Prostate gland (tissue), 2 donors: ENCODE measurements at regions not wholly inside any gene's neighbourhood (a gene's known extent, or its start where the extent isn't known, plus 50 kb on each side); places are given as distances from the start of the nearest gene placed in this dataset.

Source experiments
- DNase-seq: peaks from one replicate; pipeline ENCODE4 v3.0.0-alpha.2; 2019; ENCODE audit warnings: low spot score
- H3K27ac ChIP-seq, 2 donors: fragments of 200-600 bp; sonication (generic); 2 replicates each; pipeline ENCODE4 v1.5.1; 2017 to 2019
- H3K27me3 ChIP-seq: fragments of 200-600 bp; sonication (generic); replicated peaks from 2 replicates; pipeline ENCODE4 v1.5.1; 2019; ENCODE audit not compliant: insufficient read depth
- H3K36me3 ChIP-seq, 2 donors: fragments of 200-600 bp; sonication (generic); 1 replicate in 1 of 2; 2 replicates in 1 of 2; pipeline versions ENCODE4 v1.5.1 to v1.8.1; 2017 to 2019
- H3K4me1 ChIP-seq: fragments of 200-600 bp; sonication (generic); replicated peaks from 2 replicates; pipeline ENCODE4 v1.5.1; 2019
- H3K4me3 ChIP-seq, 2 donors: fragments of 200-600 bp; sonication (generic); 2 replicates each; pipeline ENCODE4 v1.5.1; 2017 to 2019
- H3K9me3 ChIP-seq: fragments of 200-600 bp; sonication (generic); 2 replicates; pipeline ENCODE4 v1.5.1; 2017
- POLR2A ChIP-seq: fragments of 450-650 bp; IDR thresholded peaks from one replicate; pipeline ENCODE4 v1.6.1; 2016; ENCODE audit warnings: antibody characterized with exemption, mild to moderate bottlenecking
- POLR2AphosphoS5 ChIP-seq: sonication (generic); formaldehyde crosslinking; IDR thresholded peaks from one replicate; pipeline ENCODE4 v1.6.1; 2017; ENCODE audit warnings: antibody characterized with exemption
- WGBS: methylation state at CpG from one replicate; pipeline ENCODE4 v1.1.5; 2018; 5-methylcytosine and 5-hydroxymethylcytosine counted together
- intact Hi-C: fragments of 100-400 bp; cut with DNase I; formaldehyde crosslinking; loops from one replicate; pipeline ENCODE4 v1.14.2; 2022
- TF ChIP-seq, protein P1 (sequence below), 4 experiments: fragments of 200-600 bp in 2 of 4; fragments of 450-650 bp in 2 of 4; sonication (generic) in 2 of 4; IDR thresholded peaks; 1 replicate in 3 of 4; 2 replicates in 1 of 4; pipeline ENCODE4 v1.5.1; 2016 to 2019; ENCODE audit warnings: antibody characterized with exemption in 4 of 4, mild to moderate bottlenecking in 2 of 4, moderate library complexity in 2 of 4

DNA sequence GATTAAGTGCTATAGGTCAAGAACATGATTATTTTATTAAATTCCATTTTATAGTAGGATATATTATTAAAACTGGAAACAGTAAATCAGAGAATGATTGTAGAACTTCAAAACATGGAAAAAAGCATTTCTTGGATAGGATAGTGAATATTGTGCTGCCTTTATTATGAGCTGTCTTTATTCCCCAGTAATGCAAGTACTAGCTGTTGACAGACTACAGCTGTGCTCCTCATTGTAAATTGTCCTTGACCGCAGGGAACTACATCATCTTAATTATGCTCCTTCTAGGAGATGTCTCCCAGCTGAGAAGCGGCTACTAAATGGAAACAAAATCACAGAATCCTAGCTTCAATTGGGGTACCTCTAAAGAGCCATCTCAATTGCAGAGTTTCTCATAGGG lies 1457.2 kb upstream of the PCDH7 start:
- H3K36me3 ChIP-seq, result no peaks in the 10 kb centered on the region
- no peaks in the 10 kb centered on the region for H3K9me3 ChIP-seq
- WGBS, result 81% methylated on average over 2 of the region's 2 CpGs
- intact Hi-C loops, result no loop called here
- no peaks in the 10 kb centered on the region for H3K4me1 ChIP-seq
- no peak overlapping the region for H3K4me3 ChIP-seq
- no peak overlapping the region for H3K27ac ChIP-seq
- no peaks in the 10 kb centered on the region for H3K27me3 ChIP-seq
- TF ChIP-seq POLR2A (no peak), POLR2AphosphoS5 (no peak)
- TF ChIP-seq, protein P1, sequence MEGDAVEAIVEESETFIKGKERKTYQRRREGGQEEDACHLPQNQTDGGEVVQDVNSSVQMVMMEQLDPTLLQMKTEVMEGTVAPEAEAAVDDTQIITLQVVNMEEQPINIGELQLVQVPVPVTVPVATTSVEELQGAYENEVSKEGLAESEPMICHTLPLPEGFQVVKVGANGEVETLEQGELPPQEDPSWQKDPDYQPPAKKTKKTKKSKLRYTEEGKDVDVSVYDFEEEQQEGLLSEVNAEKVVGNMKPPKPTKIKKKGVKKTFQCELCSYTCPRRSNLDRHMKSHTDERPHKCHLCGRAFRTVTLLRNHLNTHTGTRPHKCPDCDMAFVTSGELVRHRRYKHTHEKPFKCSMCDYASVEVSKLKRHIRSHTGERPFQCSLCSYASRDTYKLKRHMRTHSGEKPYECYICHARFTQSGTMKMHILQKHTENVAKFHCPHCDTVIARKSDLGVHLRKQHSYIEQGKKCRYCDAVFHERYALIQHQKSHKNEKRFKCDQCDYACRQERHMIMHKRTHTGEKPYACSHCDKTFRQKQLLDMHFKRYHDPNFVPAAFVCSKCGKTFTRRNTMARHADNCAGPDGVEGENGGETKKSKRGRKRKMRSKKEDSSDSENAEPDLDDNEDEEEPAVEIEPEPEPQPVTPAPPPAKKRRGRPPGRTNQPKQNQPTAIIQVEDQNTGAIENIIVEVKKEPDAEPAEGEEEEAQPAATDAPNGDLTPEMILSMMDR (IDR thresholded peaks at IDR 0.05), result no peak
- DNase-seq, result no peak

DNA sequence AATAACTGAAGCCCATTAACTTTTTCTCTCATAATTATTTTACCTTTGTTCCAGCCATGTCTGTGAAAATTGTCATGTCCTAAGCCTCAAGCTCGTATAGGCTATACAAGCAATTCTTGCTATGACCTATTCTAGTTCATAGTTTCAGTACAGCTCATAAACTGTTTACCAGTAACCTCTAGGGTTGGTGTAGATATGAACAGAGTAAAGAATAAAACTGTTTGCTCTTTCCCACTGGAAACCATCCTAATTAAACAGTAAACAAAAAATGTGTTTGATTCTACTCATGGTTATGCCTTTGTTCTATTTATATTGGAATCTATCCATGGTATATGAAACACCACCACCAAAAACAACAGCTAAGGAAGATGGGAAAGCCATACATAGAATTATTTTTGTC lies 1444.0 kb upstream of the PCDH7 start:
- WGBS, result 42% methylated on average over 1 of the region's 1 CpG
- no peak overlapping the region for H3K4me3 ChIP-seq
- no peak overlapping the region for H3K27ac ChIP-seq
- peak; percentile 31 for TF ChIP-seq POLR2AphosphoS5
- TF ChIP-seq, protein P1 (IDR thresholded peaks at IDR 0.05), result no peak
- no peak for TF ChIP-seq POLR2A
- H3K27me3 ChIP-seq, result no peaks in the 10 kb centered on the region
- no peaks in the 10 kb centered on the region for H3K9me3 ChIP-seq
- intact Hi-C loops, result no loop called here
- H3K4me1 ChIP-seq, result no peaks in the 10 kb centered on the region
- DNase-seq, result no peak
- H3K36me3 ChIP-seq, result no peaks in the 10 kb centered on the region

DNA sequence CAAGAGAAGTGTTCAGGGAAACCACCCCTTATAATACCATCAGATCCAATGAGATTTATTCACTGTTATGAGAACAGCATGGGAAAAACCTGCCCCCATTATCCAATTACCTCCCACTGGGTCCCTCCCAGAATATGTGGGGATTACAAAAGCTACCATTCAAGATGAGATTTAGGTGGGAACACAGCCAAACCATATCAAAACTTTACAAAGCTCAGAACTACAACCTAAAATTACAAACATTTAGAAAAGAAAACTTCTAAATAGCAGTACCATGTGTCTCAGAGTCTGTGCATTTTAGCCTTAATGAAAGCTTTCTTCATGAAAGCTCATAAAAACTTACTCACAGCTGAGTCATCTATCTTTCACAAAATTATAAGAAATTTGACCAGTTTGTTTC lies 1442.8 kb upstream of the PCDH7 start:
- intact Hi-C loops, result no loop called here
- Histone ChIP-seq H3K4me1 (no peaks in the 10 kb centered on the region), H3K4me3 (no peak overlapping the region), H3K36me3 (no peaks in the 10 kb centered on the region), H3K9me3 (no peaks in the 10 kb centered on the region), H3K27me3 (no peaks in the 10 kb centered on the region), H3K27ac (no peak overlapping the region)
- DNase-seq, result no peak
- TF ChIP-seq, protein P1 (IDR thresholded peaks at IDR 0.05), result no peak
- TF ChIP-seq POLR2A (no peak), POLR2AphosphoS5 (no peak)

DNA sequence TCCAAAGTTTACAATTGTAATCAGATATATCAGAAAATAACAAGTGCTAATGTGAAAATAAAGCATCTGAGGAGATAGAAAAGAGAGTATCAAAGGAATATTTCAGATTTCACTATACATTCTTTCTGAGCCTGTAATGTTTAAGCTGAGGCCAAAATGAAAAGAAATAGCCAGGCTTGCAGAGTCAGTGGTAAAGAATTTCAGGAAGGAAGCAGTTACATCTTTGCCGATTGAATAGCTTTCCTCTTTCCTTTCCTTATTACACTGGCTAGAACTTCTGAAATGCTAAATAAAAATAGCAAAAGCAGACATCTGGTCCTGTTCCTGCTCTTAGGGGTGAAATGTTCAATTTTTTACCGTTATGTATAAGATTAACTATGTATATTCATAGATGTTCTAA lies 1441.6 kb upstream of the PCDH7 start:
- no peak for DNase-seq
- intact Hi-C loops, result no loop called here
- Histone ChIP-seq H3K9me3 (no peaks in the 10 kb centered on the region), H3K36me3 (no peaks in the 10 kb centered on the region), H3K4me3 (no peak overlapping the region), H3K27me3 (no peaks in the 10 kb centered on the region), H3K4me1 (no peaks in the 10 kb centered on the region), H3K27ac (no peak overlapping the region)
- TF ChIP-seq, protein P1 (IDR thresholded peaks at IDR 0.05), result no peak
- TF ChIP-seq POLR2A (no peak), POLR2AphosphoS5 (no peak)
- WGBS, result 33% methylated on average over 2 of the region's 2 CpGs

DNA sequence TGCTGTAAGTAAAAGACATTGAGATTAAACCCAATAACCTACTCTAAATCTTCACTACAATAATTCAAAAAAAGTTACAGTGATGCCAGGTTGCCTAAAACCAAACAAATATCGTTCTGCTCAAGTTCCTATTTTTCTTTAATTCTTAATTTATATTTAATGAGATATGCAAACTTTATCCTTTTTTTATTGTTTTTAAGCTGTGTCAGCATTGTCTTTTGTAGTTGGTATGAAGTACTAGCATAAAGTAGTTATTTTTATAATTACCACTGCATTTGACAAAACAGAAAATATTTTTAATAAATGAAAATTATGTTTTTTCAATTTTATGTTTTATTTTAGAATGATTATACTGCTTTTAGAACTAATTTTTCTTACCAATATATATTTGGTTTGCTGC lies 1431.1 kb upstream of the PCDH7 start:
- H3K9me3 ChIP-seq, result no peaks in the 10 kb centered on the region
- H3K4me3 ChIP-seq, result no peak overlapping the region
- no peaks in the 10 kb centered on the region for H3K27me3 ChIP-seq
- no peak for DNase-seq
- H3K27ac ChIP-seq, result no peak overlapping the region
- no peaks in the 10 kb centered on the region for H3K36me3 ChIP-seq
- intact Hi-C loops, result no loop called here
- 83% methylated on average over 1 of the region's 1 CpG for WGBS
- H3K4me1 ChIP-seq, result no peaks in the 10 kb centered on the region
- TF ChIP-seq, protein P1 (IDR thresholded peaks at IDR 0.05), result no peak
- no peak for TF ChIP-seq POLR2AphosphoS5
- TF ChIP-seq POLR2A, result no peak
